HL-60 (cell line): ENCODE measurements at regions not wholly inside any gene's neighbourhood (a gene's known extent, or its start where the extent isn't known, plus 50 kb on each side); places are given as distances from the start of the nearest gene placed in this dataset.

Experiments used
- DNase-seq, 2 experiments: peaks; one replicate each; pipeline ENCODE4 v3.0.0-alpha.2; 2010 to 2020; ENCODE audit warnings: low read depth in 1 of 2, low spot score in 1 of 2
- H3K27ac ChIP-seq: fragments of 250-450 bp; sonication (Bioruptor Pico); replicated peaks from 2 replicates; pipeline ENCODE4 v1.5.1; 2020; ENCODE audit warnings: mild to moderate bottlenecking, moderate library complexity
- H3K27me3 ChIP-seq: fragments of 250-450 bp; sonication (Bioruptor Pico); 2 replicates; pipeline ENCODE4 v1.5.1; 2021; ENCODE audit warnings: mild to moderate bottlenecking, moderate library complexity; ENCODE audit not compliant: insufficient read depth, poor library complexity, severe bottlenecking
- H3K4me3 ChIP-seq: replicated peaks from 2 replicates; pipeline ENCODE4 v1.5.1; 2011; ENCODE audit warnings: mild to moderate bottlenecking, control low read depth, low read length; ENCODE audit not compliant: insufficient read depth
- GABPA ChIP-seq: IDR thresholded peaks from 2 replicates; pipeline ENCODE4 v1.6.1; 2012; ENCODE audit warnings: low read depth
- POLR2AphosphoS5 ChIP-seq: IDR thresholded peaks from 2 replicates; pipeline ENCODE4 v1.6.1; 2012; ENCODE audit warnings: low read depth
- REST ChIP-seq: IDR thresholded peaks from 2 replicates; pipeline ENCODE4 v1.6.1; 2012; ENCODE audit warnings: low read depth; ENCODE audit not compliant: insufficient replicate concordance
- SPI1 ChIP-seq: IDR thresholded peaks from 2 replicates; pipeline ENCODE4 v1.6.1; 2012; ENCODE audit warnings: low read depth, mild to moderate bottlenecking, borderline replicate concordance
- TF ChIP-seq, protein P1 (sequence below): IDR thresholded peaks from one replicate; pipeline ENCODE4 v1.5.1; 2011; ENCODE audit warnings: low read length, control low read depth, inconsistent platforms; ENCODE audit not compliant: insufficient read depth

DNA sequence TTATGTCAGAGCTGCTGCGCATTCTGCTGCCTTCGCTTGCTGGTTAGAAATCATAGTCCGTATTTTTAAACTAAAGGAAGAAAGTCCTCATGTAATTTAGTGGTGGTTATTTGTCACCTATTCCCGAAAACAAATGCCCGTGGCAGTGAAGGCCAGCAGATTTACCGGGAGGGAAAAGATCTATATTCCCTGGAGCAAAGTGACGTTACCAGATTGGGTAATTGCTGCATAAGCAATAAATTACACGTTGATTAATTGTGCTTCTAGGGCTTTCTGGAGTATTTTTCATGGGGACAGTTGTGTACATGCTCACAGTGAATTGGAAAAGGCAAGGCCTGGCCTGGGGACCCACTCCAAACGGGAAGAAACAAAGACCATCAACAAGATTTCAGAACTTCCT, 298.7 kb downstream of the NPHP4 start:
- TF ChIP-seq GABPA (no peak), REST (no peak), SPI1 (no peak), POLR2AphosphoS5 (no peak)
- TF ChIP-seq, protein P1, sequence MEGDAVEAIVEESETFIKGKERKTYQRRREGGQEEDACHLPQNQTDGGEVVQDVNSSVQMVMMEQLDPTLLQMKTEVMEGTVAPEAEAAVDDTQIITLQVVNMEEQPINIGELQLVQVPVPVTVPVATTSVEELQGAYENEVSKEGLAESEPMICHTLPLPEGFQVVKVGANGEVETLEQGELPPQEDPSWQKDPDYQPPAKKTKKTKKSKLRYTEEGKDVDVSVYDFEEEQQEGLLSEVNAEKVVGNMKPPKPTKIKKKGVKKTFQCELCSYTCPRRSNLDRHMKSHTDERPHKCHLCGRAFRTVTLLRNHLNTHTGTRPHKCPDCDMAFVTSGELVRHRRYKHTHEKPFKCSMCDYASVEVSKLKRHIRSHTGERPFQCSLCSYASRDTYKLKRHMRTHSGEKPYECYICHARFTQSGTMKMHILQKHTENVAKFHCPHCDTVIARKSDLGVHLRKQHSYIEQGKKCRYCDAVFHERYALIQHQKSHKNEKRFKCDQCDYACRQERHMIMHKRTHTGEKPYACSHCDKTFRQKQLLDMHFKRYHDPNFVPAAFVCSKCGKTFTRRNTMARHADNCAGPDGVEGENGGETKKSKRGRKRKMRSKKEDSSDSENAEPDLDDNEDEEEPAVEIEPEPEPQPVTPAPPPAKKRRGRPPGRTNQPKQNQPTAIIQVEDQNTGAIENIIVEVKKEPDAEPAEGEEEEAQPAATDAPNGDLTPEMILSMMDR = no peak
- Histone ChIP-seq H3K27ac (no peak overlapping the region), H3K27me3 (no peaks in the 10 kb centered on the region), H3K4me3 (no peak overlapping the region)
- DNase-seq = no peak

- H3K27ac ChIP-seq = no peak overlapping the region
- no peak for DNase-seq
- H3K4me3 ChIP-seq = no peak overlapping the region
- H3K27me3 ChIP-seq = no peaks in the 10 kb centered on the region
- TF ChIP-seq, protein P1 = no peak
- TF ChIP-seq REST = no peak
- no peak for TF ChIP-seq GABPA
- TF ChIP-seq SPI1 = no peak
- TF ChIP-seq POLR2AphosphoS5 = no peak
These were observed 299.6 kb downstream of the NPHP4 start for GRCh38 chr1:5692664-5693063.

DNA sequence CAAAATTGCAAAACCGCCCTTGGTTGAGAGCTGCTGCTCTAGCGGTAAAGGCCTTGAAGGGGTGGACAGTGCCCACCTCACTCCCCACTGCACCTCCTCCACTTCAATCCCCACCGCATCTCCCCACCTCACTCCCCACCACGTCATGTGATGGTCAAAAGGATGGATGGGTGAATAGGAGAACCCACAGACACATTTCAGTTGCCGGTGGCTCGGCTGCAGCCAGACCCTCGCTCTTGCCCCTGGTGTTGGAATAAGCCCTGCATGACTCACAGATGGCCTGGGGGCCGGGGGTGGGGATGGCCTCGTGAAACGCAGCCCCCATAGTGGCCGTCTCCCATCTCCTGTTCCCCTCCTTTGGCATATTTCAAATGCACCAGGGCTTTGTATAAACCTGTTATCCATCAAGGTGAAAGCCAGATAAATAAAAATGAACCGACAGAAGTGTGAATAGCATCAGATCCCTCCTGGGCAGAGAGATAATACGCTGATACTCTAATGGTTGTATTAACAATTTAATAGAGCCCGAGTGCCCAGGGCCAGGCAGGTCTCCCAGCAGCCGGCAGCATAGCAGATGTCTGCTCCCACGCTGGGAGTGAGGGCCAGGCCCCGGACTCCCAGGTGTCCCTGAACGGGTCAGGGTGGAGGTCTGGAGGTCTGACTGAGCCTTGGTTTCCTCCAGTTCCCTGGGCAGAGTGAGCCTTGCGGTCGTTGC, 300.3 kb downstream of the NPHP4 start:
- no peak for TF ChIP-seq REST
- TF ChIP-seq GABPA = no peak
- no peak for TF ChIP-seq SPI1
- TF ChIP-seq, protein P1 = no peak
- no peak for TF ChIP-seq POLR2AphosphoS5
- H3K27me3 ChIP-seq = no peaks in the 10 kb centered on the region
- no peak overlapping the region for H3K4me3 ChIP-seq
- H3K27ac ChIP-seq = no peak overlapping the region
- DNase-seq = no peak
